ENCODE measurements at regions not wholly inside any gene's neighbourhood (a gene's known extent, or its start where the extent isn't known, plus 50 kb on each side); places are given as distances from the start of the nearest gene placed in this dataset.
"Not testable (repeated sequence)": the region's sequence is repeated elsewhere in the genome, so short reads cannot be mapped to it uniquely, and the experiment has no call there.

- peak; percentile 52 for DNase-seq (ENCODE audit: low read depth)
Observed at GRCh38 chr1:223961985-223962384, 116.2 kb upstream of the TP53BP2 start.

DNA sequence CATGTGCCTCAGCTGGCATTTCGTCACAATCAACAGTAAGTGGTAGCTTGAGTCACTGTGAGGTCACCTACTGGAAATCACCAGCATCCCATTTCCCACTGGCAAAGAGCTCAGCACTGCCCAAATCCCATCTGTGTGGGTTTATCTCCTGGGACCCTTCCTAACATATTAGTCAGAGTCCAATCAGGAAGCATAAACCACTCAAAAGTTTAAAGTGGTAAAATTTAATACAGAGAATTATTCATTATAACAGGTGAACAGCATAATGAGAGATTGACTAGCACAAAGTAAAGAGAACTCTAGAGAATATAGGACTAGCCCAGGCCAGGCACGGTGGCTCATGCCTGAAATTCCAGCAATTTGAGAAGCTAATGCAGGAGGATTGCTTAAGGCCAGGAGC lies 107.1 kb upstream of the TP53BP2 start:
- DNase-seq (ENCODE audit: low read depth), result peak; percentile 9

- not testable (repeated sequence) for DNase-seq (ENCODE audit: low read depth)
Observed at GRCh38 chr1:223951551-223951950, 105.8 kb upstream of the TP53BP2 start.

DNA sequence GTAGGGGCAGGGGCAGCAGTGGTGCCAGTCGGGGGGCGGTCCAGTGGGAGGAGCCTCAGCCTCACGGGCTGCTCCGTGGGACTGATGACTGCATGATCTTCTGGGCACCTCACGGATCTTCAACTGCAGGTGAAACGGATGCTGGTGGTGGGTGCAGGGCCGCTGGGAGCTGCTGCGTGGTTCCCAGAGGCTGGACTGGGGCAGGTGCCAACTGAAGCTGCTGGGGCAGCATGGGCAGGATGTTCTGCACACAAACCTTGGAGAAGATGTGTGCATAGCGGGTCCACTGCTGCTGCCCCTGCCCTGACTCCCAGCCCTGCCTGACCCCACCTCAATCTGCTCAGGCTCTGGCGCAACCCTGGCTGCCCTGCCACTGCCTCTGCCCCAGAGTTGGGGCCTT lies 104.2 kb upstream of the TP53BP2 start:
- not testable (repeated sequence) for DNase-seq (ENCODE audit: low read depth)

- not testable (repeated sequence) for DNase-seq (ENCODE audit: low read depth)
Observed at GRCh38 chr1:223948041-223948440, 102.3 kb upstream of the TP53BP2 start.

GRCh38 chr1:223936592-223936991 lies 90.8 kb upstream of the TP53BP2 start:
- not testable (repeated sequence) for DNase-seq (ENCODE audit: low read depth)

DNA sequence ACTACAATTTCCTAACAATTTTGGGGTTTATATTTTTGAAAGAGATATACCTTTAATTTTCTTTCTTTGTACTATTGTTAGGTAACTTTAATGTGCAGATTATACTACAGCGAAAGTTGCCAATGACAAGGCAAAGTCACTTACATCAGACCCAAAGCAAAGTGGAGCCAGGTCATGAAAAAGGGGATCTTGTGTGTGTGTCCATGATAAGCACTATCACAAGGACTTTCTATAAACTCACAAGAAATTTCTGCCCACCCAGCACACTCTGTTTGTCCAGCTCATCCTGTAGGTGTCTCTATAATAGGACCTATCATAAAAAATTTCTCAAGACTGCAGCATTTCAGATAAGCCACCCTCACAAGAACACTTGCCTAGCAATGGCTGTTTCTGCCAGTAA lies 85.7 kb upstream of the TP53BP2 start:
- DNase-seq (ENCODE audit: low read depth), result not testable (repeated sequence)

DNA sequence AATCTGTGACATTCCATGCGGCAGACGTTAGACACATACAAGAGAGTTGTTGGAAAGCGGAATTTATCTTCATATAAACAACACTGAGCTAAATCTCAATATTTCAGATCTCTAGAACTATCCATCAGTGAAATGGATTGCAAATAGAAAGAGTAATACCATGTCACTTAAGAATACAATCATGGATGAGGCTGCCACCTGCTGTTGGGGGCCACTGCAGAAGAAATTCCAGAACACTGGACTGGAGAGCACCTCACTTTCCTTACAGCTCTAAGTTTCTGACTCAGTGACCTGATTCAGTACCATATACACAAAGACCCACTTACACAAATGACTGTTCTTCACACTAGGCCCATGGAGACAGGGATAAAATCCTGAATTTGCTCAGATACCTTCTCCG lies 75.1 kb upstream of the TP53BP2 start:
- DNase-seq (ENCODE audit: low read depth), result not testable (repeated sequence)

GRCh38 chr1:223915476-223915875 lies 69.7 kb upstream of the TP53BP2 start:
- DNase-seq (ENCODE audit: low read depth), result not testable (repeated sequence)

DNA sequence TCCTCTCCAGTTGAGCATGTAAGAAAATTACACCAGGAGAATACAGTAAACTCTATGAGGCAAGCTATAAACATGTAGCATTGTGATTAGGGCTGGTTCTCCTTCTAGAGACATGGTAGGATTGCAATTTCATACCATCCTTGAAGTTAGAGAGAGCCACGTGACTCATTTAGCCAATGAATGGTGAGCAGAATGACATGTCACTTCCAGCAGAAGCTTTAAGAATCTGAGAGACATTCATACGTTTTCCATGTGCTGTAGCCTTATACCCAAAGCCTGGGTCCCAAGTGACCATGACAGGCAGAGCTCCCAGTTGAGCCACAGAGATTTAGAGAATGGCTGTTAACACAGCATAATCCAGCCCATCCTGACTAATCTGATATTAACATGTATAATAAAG lies 68.0 kb upstream of the TP53BP2 start:
- not testable (repeated sequence) for DNase-seq (ENCODE audit: low read depth)

- not testable (repeated sequence) for DNase-seq (ENCODE audit: low read depth)
Observed at GRCh38 chr1:223907943-223908587, 62.3 kb upstream of the TP53BP2 start.

GRCh38 chr1:223903221-223903620 lies 57.5 kb upstream of the TP53BP2 start:
- not testable (repeated sequence) for DNase-seq (ENCODE audit: low read depth)

DNA sequence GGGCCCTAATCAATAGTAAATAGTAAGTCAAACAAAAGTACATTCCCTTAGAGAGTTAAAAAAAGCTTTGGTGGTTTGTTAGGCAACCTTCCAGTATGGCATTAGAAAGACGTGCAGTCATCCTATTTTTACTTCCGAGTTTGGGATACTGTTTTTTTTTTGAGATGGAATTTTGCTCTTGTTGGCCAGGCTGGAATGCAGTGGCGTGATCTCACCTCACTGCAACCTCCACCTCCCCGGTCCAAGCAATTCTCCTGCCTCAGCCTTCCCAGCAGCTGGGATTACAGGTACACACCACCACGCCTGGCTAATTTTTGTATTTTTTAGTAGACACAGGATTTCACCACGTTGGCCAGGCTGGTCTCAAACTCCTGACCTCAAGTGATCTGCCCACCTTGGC lies 54.0 kb upstream of the TP53BP2 start:
- DNase-seq (ENCODE audit: low read depth), result not testable (repeated sequence)

DNA sequence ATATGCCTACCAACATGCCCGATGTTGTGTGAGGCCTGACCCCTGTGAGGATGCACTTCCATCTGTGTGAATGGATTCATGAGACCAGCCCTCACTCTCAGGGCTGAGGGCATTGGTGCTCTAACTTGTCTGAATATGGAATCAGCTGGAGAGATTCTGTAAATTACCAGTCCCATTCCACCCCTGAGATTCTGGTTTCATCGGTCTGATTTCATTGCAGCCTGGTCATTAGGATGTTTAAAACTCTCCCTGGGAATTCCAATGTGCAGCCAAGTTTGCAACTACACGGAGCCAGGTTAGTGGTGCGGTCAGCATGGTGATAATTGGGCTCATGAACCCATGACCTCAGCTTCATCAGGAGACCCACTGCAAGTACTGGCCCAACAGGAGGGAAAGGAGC lies 51.4 kb upstream of the TP53BP2 start:
- DNase-seq (ENCODE audit: low read depth), result not testable (repeated sequence)

DNA sequence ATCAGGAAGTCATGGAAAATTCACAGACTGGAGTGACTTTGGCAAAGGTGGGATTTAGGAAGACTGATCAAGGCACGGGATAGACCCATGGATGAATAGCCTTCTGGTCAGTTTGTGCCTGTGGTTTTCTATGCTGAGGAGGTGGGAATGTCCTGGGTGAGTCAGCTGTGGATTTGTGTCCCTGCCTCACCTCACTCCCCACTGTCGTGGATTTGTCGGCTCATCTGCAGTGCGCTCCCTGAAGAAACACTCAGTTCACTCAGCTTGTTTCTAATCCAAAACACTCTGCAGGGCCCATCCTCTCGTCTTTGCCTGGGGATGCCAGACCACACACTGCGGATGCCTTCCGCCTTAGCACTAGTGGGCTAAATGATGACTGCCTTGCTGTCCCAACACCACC lies 50.2 kb upstream of the TP53BP2 start:
- DNase-seq (ENCODE audit: low read depth), result not testable (repeated sequence)

All from HS-5 (cell line).